GM18517 (cell line): ENCODE measurements at regions not wholly inside any gene's neighbourhood (a gene's known extent, or its start where the extent isn't known, plus 50 kb on each side); places are given as distances from the start of the nearest gene placed in this dataset.

ENCODE experiments used
- ATAC-seq: cut with Tn5 transposase; IDR thresholded peaks from one replicate; pipeline ENCODE4 v1.9.1; 2021; ENCODE audit warnings: mild to moderate bottlenecking, moderate library complexity; ENCODE audit not compliant: unreplicated experiment

DNA sequence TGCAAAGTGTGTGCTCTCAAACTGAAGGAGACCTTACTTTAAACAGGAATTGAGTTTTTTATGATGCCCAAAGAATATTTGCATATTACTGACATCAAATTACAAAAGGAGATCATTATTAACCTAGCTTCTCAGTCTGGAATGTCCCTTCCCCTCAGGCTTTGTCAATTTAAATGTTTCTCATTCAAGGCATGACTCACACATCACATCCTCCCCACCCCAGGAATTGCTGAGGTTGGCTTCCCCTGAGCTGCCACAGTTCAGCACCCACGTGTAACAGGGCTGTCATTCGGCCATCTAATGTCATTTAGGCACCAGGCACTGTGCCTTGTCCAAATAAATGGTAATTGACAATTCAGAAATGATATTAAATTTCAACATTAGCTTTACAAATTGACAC is 305.9 kb upstream of the MGMT start:
- ATAC-seq: no peak

DNA sequence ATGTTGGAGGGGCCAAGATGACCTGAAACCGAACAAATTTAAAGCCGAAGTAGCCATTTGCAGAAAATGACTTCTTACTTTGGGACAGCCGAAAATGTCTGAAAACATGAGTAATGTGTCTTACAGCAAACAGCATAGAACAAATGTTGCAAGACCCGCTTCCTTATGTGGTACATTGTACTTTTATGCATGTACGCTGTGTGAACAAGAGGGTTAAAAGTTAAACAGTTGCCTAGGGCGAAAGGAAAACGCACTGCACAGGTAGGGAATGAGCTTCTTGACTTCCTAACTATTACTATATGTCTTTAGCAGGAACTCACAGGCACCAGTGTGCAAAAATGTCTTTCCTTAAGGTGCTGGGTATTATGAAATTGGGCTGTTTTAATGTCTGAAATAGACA is 303.5 kb upstream of the MGMT start:
- ATAC-seq: no peak

DNA sequence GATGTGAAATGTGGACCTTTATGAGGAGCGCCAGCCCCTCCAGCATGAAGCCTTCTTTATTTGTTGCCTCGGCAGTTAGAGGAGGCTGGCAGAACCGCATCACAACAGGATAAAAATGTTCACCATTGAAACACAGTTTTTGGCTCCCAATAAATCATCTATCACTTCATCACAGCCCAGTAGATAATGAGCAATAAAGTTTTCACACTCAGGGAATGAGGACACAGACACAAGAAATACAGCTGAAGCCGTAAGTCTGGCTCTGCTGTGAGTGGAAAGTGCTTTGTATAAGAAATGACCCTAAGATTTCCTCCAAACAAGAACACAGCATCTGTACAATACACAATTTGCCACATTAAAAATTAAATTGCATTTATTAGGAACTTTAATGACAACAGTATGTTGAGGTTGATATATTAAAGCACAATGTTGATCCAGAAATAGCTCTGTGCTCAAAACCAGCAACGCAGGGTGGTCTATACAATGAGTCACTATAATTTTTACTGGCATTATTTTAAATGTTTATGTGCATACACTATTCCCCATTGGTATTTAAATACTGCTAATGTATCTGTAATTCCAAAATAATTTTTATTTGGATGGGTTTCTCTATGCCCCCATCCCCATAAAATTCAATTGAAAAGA is 301.8 kb upstream of the MGMT start:
- ATAC-seq: no peak

DNA sequence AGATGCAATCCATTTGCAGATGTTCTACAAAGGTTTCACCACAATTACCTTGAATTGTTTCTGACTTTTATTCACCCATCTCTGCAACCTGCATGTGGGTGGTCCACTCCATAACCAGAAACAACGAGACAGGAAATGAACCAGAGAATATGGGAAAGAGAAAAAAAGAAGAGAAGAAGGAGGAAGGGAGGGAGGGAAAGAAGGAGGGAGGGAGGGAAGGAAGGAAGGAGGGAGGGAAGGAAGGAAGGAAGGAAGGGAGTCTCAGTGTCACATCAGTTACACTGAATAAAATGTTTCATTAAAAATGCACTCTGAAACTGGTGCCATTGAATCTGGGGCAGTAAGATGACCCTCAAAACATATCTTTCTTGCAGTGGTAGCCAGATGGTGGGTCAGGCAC is 301.3 kb upstream of the MGMT start:
- ATAC-seq: no peak

DNA sequence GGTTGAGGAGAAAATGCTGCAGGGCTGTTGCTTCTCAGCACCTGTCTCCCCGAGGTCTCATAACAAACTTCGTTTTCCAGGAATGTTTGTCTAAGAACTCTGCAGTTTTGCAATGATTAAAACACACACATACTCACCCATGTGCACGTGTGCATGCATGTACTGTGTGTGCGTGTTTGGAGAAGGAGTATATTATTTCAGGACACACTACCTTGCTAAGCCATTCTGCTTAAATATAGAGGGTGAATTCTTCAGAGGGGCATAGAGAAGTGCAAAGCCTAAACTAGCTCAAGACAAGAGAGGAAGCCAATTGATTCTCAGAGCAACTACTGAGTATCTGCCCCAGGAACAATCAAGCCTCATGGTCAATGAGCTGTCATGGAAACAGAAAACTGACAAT is 298.4 kb upstream of the MGMT start:
- no peak for ATAC-seq

DNA sequence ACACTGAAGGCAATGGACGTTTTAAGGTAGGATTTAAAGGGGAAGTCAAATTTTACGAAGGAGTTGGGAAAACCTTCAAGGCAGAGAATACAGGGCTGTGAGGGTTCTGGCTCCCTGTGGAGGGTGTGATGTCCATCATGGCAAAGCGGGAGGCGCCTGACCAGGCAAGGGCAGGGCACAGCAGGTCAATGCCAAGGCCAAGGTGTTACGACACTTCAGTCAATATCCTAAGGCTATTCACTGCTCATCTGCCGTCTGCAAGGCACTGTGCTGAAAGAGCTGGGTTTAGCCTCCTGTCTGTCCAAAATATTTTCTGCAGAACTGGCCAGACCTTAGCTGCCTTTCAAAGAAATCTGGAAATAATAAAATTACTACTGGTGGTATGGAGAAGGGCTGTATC is 297.9 kb upstream of the MGMT start:
- ATAC-seq: no peak

DNA sequence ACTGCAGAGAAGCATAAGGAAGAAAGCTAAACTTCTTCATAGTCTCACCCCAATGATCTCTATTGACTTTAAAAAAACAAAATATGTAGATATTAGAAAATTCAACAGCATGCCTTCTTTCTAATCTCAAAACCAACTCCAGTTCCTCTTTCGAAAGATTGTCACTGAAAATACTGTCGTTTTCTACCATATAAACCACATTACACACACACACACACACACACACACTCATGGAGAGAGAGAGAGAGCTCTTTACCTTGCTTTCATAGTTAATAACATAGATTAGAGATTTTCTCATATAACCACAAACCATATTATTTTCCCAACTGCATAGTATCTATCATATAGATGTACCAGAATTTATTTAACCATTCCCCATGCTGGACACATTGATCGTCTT is 296.2 kb upstream of the MGMT start:
- no peak for ATAC-seq

DNA sequence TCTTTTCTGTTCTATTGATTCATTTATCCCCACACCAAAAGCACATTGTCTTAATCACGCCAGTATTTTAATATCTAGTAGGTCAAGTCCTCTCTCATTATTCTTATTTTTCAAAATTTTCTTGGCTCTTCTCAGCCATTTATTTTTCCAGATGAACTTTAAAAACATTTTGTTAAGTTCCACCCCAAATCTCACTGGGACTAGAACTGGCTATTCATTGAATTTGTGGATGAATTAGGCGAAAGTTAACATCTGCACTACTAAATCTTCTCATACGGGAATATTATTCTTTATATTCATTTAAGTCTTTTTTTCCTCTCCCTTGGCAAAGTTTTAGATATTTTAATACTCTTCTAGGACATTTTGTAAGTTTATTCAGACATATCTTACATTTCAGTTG is 295.2 kb upstream of the MGMT start:
- no peak for ATAC-seq

DNA sequence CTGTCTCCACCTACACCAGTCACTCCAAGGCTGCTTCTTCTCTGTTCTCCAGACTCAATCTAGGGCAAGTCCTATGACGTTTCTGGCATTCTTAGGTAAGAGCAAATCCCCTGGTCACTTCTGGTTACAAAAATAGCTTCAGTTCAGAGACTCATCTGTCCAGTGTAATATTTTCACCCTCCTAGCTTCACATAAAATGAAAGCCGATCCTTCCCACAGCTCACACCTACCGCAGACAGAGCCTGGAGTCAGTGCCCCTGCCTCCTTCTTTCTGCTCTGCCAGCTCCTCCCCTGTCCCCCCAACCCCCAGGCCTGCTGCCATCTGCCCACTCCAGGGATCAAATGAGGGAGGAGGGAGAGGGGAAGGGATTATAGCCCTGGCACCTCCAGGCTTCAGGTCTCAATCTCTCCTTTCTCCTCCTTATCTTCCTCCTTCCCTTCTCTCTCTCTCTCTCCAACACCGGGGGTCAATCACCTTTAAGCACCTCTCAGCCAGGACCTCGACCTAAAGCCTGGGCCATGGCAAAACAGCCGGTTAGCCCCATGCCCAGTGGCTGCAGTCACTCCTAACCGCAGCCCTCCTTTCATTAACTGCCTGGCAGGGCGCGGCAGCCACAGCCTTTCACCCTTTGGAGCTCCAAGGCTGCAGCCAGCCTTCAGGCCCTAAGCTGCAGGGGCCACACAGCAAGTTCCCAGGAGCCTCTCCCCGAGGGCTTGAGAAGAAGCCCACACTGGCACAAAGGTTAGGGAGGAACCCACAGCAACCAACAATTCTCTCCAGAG is 292.6 kb upstream of the MGMT start:
- no peak for ATAC-seq

DNA sequence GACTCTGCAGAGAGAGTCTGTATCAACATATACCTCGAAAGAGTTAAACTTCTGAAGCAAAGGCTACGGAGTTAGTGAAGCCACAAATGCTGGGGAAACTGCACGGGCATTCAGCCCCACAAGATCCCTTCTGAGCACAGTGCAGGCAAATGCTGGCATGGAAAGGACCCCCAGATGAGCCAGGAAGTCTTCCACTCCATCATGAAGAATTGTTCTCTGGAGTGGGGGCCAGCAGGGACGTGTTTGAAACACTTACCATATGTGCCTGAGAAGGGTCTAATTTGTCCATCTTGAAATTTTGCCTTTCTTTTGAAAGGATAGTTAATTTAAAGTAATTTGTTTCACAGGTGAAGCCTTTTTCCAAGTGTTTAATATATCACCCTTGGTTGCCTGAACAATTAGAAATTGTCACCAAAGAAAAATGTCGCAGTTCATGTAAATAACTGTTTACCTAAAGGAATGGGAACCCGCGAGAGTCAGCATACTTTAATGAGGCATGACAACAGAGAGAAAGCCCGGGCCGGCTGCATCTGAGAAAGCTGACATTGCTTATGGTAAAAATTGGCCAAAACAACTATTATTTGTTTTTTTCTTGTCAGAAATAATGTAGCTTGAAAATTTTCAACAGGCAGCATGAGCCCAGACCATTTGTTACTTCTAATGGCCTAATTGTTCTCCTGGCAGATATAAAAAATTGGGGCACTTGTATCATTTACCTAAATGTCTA is 287.6 kb upstream of the MGMT start:
- no peak for ATAC-seq

DNA sequence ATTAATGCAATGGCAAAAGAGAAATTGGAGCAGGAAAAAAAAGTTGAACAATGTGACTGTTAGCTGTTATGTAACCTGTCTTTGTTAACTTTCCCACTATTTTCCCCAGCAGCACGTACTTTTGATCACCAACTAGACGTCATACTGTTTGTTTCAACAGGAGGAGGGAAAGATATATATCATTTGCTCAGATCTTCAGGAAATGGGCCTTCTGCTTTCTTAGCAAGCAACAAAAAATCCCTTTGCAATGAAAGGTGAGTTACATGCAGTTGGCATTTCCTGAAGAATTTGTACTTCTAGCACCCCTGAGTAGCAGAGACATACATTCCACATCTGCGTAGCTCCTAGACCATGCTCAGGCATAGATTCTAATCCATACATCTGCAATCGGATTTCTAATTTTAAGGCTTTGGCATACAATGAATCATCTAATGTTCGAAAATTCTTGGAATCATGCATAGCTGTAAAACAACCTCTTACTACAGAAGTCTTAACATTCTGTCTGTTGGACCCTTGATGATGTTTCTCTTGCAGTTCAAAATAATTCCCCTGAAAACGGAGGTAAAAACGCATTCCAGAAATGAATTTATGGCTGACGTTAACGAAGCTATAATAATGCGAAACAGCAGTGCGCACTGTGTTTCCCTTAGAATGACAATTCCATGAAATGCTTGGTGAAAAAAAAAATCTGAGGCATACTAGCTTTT is 286.9 kb upstream of the MGMT start:
- no peak for ATAC-seq

DNA sequence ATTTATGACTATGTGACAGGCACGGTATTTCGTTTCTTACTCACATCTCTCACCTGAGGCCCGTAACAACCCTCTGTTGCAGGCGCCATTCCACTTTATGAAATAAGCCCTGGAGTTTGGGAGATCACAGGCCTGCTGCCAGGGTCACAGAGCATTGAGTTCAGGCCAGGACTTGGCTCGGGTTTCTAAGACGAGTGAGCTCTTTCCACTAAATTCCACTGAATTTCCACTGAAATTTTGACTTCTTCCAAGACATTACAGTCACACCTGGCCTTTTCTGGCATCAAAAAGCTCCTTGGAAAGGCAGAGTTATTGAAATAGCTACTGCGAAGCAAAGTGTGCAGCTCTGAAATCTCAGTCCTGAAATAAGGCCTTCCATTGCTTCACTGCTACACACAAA is 282.8 kb upstream of the MGMT start:
- no peak for ATAC-seq

DNA sequence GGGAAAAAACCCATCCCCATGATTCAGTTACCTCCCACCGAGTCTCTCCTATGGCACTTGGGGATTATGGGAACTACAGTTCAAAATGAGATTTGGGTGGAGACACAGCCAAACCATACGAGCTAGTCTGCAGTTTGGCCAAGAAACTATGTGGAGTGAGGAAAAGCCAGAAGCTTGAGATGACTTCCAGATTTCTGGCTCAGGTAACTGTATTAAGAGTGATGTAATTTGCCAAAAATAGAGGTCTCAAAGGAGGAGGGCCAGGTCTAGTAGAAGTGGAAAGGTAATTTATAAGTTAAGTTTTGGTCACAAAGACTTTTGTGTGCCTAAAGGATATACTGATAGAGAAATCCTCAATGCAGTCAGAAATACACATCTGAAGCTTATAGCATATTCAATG is 279.7 kb upstream of the MGMT start:
- ATAC-seq: no peak

DNA sequence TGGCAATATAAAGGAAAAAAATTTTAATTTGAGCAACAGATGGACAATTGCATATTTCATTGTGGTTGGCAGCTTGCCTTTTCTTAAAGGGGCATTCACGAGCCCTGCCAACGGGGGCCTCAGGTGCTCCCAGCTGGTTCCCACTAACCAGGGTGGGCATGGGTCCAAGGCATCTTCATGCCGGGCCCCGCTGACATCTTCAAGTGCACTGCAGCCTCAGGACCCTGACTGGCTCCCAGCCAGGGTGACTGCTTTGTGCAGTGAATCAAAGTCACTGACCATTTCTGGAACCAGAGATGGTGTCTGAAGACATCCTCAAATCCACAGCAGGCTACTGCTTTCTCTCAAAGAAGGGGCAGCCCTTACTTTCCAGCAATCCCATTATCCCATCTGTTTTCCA is 275.2 kb upstream of the MGMT start:
- ATAC-seq: no peak

DNA sequence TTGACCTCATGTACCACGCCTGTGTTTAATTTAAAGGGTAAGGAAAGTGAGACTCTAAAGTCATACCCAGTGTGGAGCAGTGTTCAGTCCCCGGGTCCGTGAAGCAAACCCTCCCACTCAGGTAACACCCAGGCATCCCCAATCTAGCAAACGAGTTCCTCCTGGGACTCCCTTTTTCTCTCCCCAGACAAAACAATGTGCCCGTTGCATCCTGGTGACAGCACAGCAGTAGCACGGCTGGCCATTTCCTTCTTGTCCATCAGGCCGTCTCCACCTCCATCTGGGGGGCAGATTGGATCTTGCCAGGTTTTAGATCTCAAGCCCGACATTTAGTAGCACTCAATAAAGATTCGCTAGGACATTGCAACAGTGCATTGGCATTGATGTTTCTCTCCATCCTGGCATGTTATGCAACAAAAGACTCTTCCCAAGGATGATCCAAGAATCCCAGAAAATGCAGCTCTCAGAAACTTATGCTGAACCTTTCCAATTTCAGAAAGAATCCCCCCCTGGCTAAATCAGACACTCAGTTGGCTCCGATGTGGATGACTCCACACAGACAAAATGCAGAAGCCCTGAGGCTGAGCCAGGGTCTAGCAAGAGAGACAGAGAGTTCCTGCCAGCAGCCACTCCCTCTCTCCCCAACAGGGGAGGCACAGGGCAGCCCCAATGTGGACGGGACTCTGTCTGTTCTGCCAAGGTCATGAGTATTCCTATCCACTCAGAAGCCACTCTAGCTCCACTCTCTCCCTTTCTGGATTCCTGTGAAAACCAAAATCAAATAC is 274.5 kb upstream of the MGMT start:
- ATAC-seq: no peak

DNA sequence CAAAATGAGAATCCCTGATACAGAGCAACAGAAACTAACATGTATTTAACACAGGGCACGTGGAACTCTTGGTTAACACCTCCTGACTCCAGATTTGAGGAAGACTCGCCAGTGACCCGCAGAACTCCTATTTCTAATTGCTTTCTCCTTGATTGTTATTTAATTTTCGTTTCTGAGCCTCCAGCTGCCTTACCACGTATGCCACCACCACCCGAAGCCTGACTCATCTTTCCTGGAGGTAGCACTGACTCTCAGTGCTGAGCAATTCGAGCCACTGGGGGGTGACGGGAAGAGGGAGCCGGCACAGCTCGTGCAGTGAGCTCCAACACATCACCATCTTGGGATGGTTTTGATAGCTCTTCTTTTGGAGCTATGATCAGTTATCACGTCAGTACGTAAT is 273.9 kb upstream of the MGMT start:
- ATAC-seq: no peak

DNA sequence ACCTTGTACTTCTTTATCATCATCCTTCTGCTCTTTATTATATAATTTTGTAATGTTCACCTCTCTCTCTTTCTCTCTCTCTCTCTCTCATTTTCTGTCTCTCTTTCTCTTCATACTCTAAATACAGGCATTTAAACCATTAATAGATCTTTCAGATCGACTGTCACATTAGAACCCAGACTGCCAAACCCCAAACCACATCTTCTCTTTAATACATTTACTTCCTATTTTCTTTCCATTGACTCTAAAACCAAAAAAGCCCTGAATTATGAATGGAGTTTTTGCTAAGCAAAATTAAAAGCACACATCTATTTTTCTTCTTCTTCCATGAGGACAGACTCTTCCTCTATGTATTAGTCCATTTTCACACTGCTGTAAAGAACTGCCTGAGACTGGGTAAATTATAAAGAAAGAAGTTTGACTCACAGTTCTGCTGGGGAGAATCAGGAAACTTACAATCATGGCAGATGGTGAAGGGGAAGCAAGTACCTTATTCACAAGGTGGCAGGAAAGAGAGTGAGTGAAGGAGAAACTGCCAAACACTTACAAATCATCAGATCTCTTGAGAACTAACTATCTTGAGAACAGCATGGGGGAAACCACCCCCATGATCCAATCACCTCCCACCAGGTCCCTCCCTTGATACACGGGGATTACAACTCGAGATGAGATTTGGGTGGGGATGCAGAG is 272.7 kb upstream of the MGMT start:
- ATAC-seq: no peak

DNA sequence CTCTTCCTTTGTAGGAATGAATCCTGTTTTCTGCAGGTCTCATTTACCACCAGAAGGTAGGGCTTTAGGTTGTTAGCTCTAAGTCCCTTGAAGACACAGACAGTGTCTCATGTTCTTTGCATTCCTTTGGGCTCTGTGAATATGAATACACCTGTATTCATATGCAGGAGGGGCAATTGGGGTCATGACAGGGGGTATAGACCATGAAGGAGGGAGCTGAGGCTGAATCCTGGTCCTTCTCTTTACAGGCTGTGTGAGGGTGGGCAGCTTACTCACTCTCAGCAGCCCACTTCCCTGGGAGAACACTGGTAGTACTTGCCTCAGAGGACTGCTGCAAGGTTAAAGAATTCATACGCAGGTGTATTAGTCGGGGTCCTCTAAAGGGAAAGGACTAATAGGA is 267.2 kb upstream of the MGMT start:
- ATAC-seq: no peak

DNA sequence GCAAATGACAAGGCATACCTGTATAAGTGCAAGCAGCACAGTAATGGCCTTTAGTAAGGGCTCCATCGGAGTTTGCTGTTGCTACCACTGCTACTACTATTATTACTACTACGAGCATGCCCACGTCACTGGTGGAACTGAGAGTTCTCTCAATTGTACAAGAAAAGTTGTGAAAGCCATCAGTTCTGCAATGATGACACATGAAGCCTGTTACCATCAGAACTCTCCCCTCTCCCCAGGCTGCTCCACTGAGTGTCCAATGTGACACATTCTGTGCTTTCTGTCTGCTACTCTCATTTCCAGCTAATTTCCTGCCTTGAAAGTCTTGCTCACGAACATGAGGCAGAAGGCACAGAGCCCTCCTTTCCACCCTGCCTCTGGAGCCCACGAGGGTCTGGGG is 263.2 kb upstream of the MGMT start:
- ATAC-seq: no peak

DNA sequence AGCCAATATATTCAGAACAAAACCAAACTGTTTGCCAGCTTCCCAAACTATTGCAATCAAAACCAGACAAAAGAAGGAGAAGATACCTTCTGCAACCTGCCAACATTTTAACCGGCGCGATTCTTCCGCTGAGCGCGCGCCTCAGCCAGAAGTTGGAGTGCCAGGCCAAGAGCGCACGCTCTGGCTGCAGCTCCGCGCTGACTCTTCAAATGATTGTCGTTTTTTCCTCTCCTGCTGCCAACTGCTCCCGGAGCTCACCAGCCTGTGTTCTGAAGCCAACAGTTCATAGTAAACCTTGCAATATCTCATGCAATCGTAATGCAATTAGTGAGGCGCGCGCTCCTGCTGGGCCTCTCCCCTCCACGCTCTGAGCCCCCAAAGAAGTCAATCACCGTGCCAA is 259.7 kb upstream of the MGMT start:
- no peak for ATAC-seq
